Glomerular visceral epithelial cell (primary cell): ENCODE measurements at regions not wholly inside any gene's neighbourhood (a gene's known extent, or its start where the extent isn't known, plus 50 kb on each side); places are given as distances from the start of the nearest gene placed in this dataset.

Experiments
- DNase-seq: peaks from one replicate; pipeline ENCODE4 v3.0.0-alpha.2; 2016; ENCODE audit errors: extremely low spot score

DNA sequence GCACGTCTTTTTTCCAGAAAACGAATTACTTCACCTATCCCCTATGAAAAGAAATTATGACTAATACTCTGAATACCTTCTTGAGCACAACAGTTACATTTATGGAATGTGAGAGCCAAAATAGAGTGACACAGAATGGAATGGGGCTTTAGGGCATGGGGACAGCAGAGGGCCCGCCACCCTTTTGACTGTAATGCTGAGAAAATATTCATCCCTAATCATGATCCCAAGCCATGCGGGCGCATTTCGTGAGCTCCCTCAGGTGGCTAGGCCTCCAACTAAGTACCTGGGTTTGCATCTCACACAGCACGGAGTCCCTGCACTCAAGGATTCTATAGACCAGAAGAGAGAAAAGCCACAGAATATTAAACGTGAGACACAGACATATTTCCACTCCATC, 212.6 kb downstream of the SOD2 start:
- no peak for DNase-seq

DNA sequence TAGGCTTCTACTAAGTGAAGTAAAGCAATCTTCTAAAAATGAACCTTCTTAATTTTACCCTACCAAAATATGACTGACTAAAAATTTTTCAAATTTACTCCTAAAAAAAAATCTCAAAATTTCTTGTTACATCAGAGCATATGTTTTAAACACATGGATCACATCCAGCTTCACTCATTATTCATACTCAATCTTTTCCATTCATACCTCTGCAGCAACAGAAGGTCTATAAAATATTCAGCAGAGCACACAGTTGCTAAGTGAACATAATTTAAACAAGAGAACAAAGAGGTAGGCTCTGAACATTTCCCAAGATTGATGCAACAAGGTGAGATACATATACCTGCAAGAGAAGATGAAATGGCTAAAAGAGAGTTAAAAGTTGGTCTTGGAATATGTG, 213.9 kb downstream of the SOD2 start:
- DNase-seq, result no peak

DNA sequence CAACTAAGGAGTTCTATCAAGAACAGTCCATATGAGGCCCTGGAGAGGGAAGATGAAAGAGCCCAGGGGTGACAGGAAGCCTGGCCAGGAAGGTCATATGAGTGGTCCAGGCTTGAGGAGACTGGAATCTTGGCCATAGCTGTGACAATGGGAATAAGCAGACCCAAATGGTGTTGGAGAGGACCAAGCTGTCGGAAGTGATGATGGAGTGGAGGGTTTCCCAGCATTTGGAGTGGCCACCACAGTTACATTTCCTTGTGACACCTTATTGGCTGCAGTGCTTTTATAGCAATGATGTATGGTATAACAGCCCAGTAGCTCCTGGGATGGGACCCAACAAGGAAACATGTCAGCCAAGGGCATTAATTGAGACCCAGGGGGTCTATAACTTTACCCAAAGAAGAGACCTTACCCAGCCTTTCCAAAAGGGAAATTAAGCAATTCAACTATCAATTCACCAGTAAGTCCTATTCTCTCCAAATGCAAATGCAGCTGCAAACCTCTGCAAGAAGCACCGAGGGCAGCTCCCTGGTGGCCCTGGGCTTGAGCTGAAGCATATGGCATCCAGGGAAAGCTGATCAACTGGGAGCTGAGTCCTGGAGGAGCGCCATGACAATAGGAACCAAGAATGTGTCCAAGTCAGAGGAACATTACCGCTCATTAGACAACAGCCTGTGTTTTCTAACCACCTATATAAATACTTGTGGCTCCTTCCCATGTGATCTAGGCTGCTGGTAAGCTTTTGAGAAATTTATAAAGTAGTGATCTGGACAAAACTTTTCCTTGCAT, 219.4 kb downstream of the SOD2 start:
- DNase-seq, result no peak

DNA sequence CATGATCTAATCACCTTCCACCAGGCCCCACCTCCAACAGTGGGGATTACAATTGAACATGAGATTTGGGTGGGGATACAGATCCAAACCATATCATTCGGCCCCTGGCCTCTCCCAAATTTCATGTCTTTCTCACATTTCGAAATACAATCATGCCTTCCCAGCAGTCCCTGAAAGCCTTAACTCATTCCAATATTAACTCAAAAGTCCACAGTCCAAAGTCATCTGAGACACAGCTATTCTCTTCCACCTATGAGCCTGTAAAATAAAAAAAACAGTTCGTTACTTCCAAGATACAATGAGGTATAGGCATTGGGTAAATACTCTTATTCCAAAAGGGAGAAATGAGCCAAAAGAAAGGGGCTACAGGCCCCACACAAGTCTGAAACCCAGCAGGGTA, 222.6 kb downstream of the SOD2 start:
- no peak for DNase-seq

DNA sequence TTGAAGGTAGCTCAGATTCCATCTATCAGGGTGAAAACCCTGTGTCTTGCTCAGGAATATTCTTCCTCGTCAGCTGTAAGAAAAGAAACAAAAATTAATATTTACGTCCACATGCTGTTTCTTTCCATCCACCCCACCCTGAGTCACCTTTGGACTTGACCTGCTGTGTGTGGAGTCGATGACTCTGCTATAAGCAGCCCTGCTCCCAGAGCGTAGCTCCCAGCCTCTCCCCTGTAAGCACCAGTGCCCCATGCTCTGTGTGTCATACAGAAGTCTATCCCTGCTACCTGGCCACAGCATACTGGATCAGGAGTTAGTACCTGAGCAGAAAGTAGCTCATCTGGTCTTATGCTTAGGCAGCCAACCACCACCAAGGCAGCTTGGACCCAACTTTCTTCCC, 223.6 kb downstream of the SOD2 start:
- no peak for DNase-seq

DNA sequence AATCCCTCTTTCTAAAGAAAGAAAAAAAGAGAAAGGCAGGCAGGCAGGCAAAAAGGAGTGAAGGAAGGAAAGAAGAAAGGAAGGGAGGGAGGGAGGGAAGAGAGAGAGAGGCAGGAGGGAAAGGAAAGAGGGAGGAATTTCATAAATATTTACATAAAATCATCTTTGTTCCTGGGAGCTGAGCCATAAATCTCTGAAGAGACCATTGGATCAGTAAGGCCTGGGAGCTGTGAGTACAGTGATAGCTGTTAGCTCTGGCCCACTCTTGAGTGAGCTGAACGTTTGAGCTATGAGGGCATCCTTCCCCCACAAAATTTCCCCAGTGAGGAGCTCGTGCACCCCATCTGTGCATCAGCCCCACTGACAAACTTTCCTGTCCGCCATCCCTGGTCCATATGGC, 224.0 kb downstream of the SOD2 start:
- no peak for DNase-seq

DNA sequence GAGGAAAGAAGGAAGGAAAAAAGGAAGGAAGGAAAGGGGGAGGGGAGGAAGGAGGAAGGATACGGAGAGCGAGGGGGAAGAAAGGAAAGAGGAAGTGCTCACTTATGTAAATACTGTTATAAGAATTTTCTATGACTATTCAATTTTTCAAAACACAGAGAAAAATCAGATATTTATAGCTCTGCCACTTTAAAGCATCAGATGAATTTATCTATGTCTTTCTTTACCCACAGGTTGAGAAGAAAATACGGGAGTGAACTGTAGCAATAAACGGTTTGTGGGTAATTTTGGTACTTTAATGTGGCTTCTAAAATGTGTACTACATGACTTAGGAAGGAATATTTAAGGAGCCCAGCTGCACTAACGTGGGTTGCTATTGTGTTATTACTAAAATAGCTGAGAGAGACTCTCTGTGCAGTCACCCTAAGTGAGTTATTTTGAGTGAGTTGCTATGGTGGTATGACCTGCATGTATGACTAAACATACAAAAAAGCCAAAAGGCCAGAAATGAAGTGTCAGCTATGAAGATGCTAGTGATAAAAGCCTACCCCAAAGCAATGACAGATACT, 225.5 kb downstream of the SOD2 start:
- DNase-seq, result no peak

DNA sequence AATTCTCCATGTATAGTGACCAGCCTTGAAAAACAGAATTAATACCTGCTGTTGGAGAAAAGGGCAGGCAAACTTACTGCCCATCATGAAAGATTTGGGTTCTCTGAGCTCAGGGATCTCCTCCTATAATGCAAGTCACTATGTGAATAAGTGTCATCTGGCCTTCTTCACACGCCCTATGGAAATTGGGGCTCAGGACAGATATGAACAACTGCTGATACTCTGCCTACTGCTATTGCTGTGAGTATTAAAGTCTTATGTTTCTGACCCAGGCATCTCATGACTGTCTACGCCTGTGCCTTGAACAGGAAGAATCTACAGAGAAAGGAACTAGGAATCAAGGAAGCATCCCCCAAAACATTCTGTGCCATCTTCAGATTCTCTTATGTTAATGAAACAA, 226.1 kb downstream of the SOD2 start:
- no peak for DNase-seq

DNA sequence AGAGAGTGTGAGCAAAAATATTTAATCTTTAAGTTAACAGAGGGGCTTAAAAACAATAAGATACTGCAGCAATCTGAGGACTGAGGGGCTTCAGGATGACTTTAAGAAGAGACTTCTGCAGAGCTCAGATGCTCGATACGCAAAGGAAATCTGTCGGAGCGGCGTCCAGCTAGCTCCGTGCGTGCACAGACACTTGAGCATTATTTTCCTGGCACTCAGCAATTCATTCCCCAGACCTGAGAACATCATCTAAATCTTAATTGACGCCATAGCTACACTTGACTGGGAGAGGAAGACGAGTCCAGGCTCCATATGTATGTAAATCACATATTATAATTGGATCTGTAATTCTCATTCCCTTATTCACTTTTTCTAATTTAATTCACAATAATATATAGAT, 228.2 kb downstream of the SOD2 start:
- no peak for DNase-seq

DNA sequence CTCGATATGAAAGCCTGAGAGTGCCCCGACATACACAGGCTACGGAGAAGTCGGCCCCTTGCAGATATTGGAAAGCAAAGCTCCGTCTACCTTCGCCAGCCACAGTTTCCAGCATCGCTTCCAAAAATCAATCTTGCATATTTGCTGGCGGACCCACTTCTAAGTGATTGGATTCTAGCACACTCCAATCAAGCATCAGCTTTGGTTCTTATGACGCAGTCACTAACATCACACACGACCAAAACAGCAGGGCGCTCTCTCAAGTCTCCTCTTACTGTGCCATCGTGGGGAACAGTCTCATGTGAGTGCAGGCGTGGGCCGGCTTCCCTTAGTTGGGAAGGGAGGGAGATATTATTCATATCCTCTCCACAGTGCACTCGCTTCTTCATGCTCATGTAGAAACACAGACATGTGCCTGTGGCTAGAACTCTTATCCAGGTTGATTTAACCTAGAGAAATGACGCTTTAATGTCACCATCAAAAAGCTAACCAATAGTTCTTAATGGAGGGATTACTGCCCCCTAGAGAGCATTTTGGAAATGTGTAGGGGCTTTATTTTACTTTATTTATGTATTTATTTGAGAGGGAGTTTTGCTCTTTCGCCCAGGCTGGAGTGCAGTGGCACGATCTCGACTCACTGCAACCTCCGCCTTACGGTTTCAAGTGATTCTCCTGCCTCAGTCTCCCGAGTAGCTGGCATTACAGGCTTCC, 229.8 kb downstream of the SOD2 start:
- DNase-seq, result no peak

DNA sequence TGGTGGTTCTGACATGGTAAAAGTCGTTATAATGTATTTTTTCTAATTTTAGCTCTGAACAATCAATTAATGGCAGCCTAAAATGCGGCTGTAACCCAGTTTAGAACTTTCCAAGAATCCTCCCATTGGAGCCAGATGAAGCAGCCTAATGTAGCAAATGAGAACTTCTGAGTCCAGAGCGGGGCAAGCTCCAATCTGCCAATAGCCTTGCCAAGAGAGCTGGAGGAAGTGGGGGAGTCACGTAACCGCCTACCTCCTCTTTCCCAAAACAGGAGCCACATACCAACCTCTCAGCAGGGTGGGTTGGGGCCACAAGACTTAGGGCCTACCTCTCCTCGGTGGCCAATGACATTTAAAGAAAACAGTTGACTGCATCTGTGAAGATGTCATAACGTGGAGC, 230.6 kb downstream of the SOD2 start:
- DNase-seq, result no peak

DNA sequence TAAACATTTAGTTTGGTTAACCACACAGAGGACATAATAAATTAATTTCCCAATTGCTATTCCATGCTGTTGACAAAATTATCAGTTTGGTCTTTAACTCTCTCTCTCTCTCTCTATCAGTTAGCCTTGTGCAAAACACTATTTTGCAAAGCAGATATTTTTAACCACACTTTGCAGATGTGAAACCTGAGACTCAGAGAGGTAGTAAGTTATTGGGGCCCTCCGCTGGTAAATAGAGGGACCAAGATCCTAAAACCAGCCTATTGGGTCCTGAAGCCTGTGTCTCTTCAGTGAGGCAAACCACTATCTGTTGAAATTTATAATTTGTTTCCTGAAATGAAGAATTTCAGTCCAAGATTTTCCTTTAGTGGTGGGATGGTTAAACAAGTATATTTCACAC, 231.0 kb downstream of the SOD2 start:
- no peak for DNase-seq

DNA sequence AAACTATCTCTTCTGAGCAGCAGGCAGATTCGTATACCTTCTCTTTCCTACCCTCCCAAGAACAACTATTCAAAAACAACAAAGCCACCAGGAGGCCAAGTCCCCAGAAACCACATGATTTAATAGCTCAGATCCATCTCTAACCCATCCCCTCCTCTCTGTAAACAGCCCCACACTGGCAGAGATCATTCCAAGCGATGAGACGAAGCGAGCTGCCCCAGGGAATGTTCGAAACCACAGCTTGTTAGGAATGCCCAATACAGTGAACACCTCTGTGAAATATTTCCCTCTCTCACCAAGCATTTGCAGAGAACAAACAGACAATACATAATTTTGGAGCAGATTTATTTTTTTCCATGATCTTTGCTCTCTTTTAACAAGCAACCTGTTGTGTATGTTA, 231.8 kb downstream of the SOD2 start:
- no peak for DNase-seq

DNA sequence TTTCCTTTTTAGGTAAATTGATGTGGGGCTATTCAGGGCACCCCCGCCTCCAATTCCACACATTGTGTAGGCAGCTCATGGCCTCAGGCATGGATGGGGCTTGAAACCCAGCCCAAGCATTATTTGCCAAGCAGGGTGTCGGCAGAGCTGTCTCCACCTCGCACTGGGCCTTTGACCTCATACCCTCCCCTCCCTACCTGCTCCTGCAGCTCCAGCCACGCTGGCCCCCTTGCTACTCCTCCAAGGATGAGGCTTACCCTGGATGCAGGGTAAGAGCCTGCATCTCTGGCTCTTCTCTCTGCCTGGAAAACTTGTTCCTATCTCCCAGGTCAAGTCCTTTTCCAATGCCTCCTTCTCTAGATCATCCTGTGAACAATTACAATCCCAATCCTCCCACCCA, 232.6 kb downstream of the SOD2 start:
- no peak for DNase-seq

DNA sequence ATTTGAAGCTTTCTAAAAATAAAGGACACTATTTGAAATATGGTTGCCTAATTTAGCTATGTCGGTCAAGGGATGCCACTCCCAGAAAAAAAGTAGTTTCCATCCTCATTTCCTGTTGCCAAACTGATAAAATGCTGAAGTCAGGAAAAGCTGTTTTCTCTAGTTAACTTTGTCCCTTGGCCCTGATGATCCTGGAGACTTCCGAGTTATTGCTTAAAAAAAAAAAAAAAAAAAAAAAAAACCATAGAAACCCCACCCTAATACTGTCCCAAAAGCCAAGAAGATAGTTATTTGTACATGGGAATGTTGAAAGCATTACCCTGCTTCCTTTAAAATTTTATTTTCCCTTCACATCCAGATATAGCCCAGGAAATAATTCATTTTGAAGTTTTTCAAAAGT, 236.7 kb downstream of the SOD2 start:
- no peak for DNase-seq

DNA sequence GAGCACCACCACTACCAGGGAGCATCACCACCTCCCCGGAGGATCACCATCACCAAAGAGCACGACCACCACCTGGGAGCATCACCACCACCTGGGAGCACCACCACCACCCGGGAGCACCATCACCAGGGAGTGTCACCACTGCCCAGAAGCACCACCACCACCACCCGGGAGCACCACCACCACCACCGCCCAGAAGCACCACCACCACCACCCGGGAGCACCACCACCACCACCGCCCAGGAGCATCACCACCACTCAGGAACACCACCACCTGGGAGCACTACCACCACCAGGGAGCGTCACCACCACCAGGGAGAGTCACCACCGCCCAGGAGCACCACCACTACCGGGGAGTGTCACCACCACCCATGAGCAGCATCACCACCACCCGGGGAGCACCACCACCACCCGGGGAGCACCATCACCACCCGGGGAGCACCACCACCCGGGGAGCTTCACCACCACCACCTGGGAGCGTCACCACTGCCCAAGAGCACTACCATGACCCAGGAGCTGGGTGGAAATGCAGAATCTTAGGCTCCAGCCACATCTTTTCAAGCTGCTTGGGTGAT, 237.3 kb downstream of the SOD2 start:
- DNase-seq, result no peak

DNA sequence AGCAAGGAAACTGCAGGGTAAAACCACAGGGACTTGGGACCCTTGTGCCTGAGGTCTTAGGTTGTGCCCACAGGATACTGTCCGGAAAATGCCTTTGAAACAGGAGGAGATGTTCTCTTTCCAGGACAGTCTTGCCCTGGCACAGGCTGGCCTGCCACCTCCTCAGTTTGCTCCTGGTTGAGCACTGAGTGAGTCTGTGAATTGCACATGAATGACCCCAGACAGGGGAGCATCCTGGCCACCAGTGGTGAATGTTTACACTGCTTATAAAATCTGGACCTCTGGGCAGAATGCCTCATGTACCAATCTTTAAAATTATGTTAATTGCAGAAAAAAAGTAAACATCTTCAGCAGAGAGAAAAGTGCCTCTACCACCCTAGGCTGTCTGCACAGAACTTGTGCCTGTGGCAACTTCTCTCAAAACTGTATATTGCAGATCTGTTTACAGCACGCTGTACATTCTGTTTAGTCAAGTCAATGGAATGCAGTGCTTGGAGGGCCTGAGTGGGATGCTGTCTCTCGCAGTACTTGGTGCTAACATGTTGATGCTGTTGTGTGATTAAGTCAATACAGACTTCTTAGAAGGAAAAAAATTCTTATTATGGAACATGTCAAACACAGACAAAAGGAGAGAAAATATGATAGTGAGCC, 242.1 kb downstream of the SOD2 start:
- DNase-seq, result no peak

DNA sequence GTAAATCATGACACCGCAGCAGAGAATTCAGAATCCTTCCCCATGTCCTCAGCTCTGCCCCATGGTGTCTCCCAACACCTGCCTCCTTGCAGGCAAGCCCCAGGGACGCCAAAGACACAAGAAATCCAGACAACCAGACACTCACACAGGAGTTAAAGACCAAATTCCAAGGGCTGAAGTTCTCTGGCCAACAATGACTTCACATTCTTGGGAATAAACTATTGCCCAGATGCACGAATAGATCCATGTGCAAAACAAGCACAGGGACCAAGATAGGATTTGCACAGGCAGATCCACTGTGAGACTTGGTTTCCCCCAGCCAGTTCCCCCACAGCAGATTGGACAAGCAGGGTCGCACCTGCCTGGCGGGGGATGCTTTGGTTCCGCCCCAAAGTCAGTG, 246.7 kb downstream of the SOD2 start:
- DNase-seq, result no peak

DNA sequence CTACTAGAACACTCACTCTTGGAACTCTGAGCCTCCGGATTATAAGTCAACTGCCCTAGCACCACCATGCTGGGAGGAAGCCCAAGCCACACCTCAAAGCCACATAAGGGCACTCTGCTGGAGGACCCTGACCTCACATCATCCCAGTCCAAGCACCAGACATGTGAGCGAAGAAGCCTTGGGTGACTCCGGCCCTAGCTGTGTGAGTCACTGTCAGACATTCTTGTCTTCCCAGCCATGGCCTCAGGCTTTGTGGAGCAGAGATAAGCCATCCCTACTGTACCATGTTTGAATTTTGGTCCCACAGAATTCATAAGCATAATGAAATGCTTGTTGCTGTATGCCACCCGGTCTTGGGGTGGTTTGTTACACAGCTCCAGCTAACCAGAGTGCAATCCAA, 247.7 kb downstream of the SOD2 start:
- DNase-seq, result no peak

DNA sequence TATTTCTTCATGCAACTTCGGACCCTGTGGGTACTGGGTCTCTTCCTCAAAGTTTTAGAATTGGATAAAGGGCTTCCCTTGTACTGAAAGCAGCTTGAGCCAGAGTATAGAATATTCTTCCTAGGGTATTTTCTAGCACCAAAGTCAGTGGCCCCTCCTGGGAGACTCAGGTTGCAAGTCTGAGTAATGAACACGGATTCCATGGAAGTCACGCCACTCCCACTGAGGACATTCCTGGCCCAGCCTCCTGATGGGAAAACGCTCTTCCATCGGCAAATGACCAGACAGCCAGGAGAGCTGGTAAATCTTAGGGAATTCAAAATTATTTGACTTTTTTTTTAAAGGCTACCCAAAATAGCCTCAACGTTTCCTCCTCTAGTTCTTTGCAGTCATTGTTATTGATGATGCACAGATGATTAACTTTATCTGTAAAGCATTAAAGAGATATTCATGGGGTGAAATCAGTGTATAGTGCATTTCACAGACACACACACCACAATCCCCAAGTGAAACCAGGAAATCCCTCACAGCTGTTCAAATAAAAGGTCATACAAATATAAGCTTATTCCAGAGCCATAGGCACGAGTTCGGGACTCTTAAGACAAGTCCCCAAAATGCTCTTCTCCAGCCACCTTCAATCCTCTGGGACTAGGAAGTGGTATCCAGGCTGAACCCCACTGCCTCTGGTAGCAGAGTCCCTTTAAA, 248.8 kb downstream of the SOD2 start:
- DNase-seq, result no peak

DNA sequence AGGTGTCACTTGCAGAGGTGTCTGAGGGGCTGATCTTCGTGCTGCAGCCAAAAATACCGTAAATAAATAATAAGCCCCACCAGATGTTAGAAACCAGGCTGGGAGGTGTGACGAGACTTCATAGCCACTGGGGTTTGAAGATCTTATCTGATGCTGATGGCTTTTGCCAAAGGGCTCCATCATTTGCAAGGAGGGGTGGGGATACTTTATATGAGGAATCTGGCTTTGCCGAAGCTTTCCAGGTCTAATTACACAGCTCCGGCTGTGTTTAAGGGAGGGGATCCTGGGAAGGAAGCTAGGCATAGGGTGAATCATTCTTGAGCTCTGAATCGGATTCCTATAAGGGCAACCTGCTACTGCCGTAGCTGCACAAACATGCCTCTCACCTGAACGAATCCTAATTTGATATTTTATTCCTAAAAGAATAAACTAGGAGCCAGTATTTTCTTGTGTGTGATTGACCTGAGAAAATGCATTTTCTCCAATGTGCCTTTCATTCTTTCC, 249.6 kb downstream of the SOD2 start:
- no peak for DNase-seq

DNA sequence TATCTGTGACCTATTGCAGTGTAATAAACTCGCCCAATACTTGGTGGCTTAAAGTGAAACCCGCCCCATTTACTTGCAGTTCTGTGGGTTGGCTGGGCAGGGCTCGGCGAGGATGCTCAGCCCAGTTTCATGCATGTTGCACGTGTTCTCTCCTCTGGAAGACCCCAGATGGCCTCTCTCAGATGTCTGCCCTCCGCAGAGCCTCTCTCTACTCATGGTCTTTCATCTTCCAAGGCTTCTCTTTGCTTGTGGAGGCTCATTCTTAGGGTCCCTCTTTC, 251.4 kb downstream of the SOD2 start:
- DNase-seq, result no peak
